Nephron (organoid): ENCODE measurements at regions not wholly inside any gene's neighbourhood (a gene's known extent, or its start where the extent isn't known, plus 50 kb on each side); places are given as distances from the start of the nearest gene placed in this dataset.

ENCODE experiments used
- H3K27ac Mint-ChIP-seq, 3 experiments: 2 replicates each; pipeline ENCODE4 v1.8.0; 2020; ENCODE audit warnings: mixed read lengths in 3 of 3, mild to moderate bottlenecking in 2 of 3, moderate library complexity in 1 of 3
- H3K27me3 Mint-ChIP-seq: 2 replicates; pipeline ENCODE4 v1.8.0; 2021; ENCODE audit warnings: low read depth, mild to moderate bottlenecking, moderate library complexity, mixed read lengths
- H3K36me3 Mint-ChIP-seq: 2 replicates; pipeline ENCODE4 v1.8.0; 2020; ENCODE audit warnings: low read depth, mixed read lengths
- H3K4me1 Mint-ChIP-seq: 2 replicates; pipeline ENCODE4 v1.8.0; 2020; ENCODE audit warnings: mixed read lengths
- H3K4me3 Mint-ChIP-seq, 3 experiments: 2 replicates each; pipeline ENCODE4 v1.8.0; 2020; ENCODE audit warnings: mild to moderate bottlenecking in 3 of 3, mixed read lengths in 3 of 3, moderate library complexity in 2 of 3
- H3K9me3 Mint-ChIP-seq: 2 replicates; pipeline ENCODE4 v1.8.0; 2020; ENCODE audit warnings: mixed read lengths
- TF ChIP-seq, protein P1 (sequence below), 3 experiments: fragments of 200-600 bp; sonication (generic); IDR thresholded peaks; one replicate each; pipeline ENCODE4 v1.5.0; 2021; ENCODE audit warnings: antibody characterized with exemption in 3 of 3; ENCODE audit not compliant: unreplicated experiment in 3 of 3

DNA sequence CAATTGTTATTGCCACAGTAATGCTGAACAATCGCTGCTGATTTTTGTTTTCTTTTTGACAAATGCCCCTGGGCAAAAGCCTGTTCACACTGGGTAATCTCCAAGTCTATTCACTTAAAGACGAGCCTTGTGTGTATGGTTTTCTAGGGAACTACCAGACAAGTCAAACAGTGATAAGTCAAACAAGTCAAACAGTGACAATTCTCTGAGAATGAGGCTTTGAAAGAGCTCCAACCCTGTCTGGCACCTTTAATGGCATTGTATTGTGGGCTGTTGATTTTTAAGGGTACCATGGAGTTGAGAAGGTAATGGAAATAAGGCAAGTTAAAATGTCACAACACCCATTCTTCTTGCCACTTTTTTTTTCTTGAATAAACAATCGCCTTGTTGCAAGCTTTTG is 59.4 kb upstream of the TMC3 start:
- peaks cover 16% of the 10 kb centered on the region for H3K9me3 Mint-ChIP-seq
- H3K4me1 Mint-ChIP-seq: no peaks in the 10 kb centered on the region
- no peak overlapping the region for H3K4me3 Mint-ChIP-seq
- TF ChIP-seq, protein P1, sequence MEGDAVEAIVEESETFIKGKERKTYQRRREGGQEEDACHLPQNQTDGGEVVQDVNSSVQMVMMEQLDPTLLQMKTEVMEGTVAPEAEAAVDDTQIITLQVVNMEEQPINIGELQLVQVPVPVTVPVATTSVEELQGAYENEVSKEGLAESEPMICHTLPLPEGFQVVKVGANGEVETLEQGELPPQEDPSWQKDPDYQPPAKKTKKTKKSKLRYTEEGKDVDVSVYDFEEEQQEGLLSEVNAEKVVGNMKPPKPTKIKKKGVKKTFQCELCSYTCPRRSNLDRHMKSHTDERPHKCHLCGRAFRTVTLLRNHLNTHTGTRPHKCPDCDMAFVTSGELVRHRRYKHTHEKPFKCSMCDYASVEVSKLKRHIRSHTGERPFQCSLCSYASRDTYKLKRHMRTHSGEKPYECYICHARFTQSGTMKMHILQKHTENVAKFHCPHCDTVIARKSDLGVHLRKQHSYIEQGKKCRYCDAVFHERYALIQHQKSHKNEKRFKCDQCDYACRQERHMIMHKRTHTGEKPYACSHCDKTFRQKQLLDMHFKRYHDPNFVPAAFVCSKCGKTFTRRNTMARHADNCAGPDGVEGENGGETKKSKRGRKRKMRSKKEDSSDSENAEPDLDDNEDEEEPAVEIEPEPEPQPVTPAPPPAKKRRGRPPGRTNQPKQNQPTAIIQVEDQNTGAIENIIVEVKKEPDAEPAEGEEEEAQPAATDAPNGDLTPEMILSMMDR (IDR thresholded peaks at IDR 0.05; ENCODE audit: unreplicated experiment in 3 of 3): no peak
- H3K36me3 Mint-ChIP-seq: no peaks in the 10 kb centered on the region
- no peaks in the 10 kb centered on the region for H3K27me3 Mint-ChIP-seq
- H3K27ac Mint-ChIP-seq: no peak overlapping the region

DNA sequence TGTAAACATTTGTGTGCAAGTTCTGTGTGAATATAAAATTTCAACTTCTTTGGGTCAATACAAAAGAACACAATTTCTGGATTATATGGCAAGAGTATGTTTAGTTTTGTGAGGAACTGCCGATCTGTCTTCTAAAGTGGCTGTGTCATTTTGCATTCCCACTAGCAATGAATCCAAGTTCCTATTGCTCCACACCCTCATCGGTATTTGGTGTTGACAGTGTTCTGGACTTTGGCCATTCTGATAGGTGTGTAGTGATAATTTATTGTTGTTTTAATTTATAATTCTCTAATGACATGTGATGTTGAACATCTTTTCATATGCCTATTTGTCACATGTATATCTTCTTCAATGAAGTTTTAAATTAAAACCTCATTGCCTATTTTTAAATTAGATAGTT is 58.2 kb upstream of the TMC3 start:
- TF ChIP-seq, protein P1 (IDR thresholded peaks at IDR 0.05; ENCODE audit: unreplicated experiment in 3 of 3): no peak
- Mint-ChIP-seq H3K36me3 (no peaks in the 10 kb centered on the region), H3K4me1 (no peaks in the 10 kb centered on the region), H3K4me3 (no peak overlapping the region), H3K27ac (no peak overlapping the region), H3K27me3 (no peaks in the 10 kb centered on the region), H3K9me3 (peaks cover 19% of the 10 kb centered on the region)

DNA sequence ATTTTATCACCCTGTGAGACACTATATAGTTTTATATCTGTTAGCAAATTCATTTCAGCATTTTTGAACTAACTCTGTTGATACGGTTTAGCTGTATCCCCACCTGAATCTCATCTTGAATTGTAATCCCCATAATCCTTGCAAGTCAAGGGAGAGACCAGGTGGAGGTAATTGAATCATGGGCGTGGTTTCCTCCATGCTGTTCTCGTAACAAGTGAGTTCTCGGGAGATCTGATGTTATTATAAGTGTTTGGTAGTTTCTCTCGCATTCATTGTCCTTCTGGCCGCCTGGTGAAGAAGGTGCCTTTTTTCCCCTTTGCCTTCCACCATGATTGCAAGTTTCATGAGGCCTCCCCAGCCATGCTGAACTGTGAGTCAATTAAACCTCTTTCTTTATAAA is 53.2 kb upstream of the TMC3 start:
- Mint-ChIP-seq H3K36me3 (no peaks in the 10 kb centered on the region), H3K9me3 (peaks cover 17% of the 10 kb centered on the region), H3K27ac (no peak overlapping the region), H3K27me3 (no peaks in the 10 kb centered on the region), H3K4me1 (no peaks in the 10 kb centered on the region), H3K4me3 (no peak overlapping the region)
- TF ChIP-seq, protein P1 (IDR thresholded peaks at IDR 0.05; ENCODE audit: unreplicated experiment in 3 of 3): no peak

GRCh38 chr15:81425905-81426304 is 51.9 kb upstream of the TMC3 start:
- Mint-ChIP-seq H3K9me3 (peaks cover 11% of the 10 kb centered on the region), H3K4me3 (no peak overlapping the region), H3K36me3 (no peaks in the 10 kb centered on the region), H3K27ac (no peak overlapping the region), H3K4me1 (peaks cover 6% of the 10 kb centered on the region), H3K27me3 (no peaks in the 10 kb centered on the region)
- TF ChIP-seq, protein P1 (IDR thresholded peaks at IDR 0.05; ENCODE audit: unreplicated experiment in 3 of 3): no peak
